ENCODE measurements at regions not wholly inside any gene's neighbourhood (a gene's known extent, or its start where the extent isn't known, plus 50 kb on each side); places are given as distances from the start of the nearest gene placed in this dataset.

DNA sequence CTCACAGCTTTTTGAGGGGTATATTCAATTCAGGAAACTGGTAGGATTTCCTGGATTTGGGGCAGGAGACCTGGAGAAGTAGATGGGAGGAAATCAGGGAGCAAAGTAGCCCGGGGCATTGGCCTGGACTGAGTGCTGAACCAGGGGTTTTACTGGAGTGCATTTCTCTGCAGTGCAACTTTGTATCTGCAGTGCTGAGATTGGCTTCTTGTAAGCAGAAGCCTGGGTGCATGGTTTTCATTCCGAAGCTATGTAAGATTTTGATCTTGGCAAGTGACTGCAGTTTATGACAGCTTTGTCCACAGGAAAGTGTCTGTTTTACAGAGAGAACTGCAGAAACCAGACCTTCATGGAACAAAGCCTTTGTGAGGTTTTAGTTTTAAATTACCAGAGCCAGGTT is 158.3 kb downstream of the SPCS3 start:
- H2AFZ ChIP-seq (ENCODE audit: low read depth, low read length): no peak overlapping the region
- no peaks in the 10 kb centered on the region for H3K36me3 ChIP-seq (ENCODE audit: insufficient read depth, low read length)
- H3K9ac ChIP-seq (ENCODE audit: low read depth, low read length): no peak overlapping the region
- no peaks in the 10 kb centered on the region for H4K20me1 ChIP-seq (ENCODE audit: insufficient read depth, low read length)
- no peaks in the 10 kb centered on the region for H3K27me3 ChIP-seq (ENCODE audit: insufficient read depth, low read length, poor library complexity)
- DNase-seq (no peak), ATAC-seq (ENCODE audit: insufficient read depth, low read depth) (no peak)
- H3K4me1 ChIP-seq (ENCODE audit: insufficient read depth, low read length): no peaks in the 10 kb centered on the region
- H3K9me3 ChIP-seq (ENCODE audit: insufficient read depth, low read length, severe bottlenecking): no peaks in the 10 kb centered on the region
- TF ChIP-seq, protein P1, sequence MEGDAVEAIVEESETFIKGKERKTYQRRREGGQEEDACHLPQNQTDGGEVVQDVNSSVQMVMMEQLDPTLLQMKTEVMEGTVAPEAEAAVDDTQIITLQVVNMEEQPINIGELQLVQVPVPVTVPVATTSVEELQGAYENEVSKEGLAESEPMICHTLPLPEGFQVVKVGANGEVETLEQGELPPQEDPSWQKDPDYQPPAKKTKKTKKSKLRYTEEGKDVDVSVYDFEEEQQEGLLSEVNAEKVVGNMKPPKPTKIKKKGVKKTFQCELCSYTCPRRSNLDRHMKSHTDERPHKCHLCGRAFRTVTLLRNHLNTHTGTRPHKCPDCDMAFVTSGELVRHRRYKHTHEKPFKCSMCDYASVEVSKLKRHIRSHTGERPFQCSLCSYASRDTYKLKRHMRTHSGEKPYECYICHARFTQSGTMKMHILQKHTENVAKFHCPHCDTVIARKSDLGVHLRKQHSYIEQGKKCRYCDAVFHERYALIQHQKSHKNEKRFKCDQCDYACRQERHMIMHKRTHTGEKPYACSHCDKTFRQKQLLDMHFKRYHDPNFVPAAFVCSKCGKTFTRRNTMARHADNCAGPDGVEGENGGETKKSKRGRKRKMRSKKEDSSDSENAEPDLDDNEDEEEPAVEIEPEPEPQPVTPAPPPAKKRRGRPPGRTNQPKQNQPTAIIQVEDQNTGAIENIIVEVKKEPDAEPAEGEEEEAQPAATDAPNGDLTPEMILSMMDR (IDR thresholded peaks at IDR 0.05; ENCODE audit: borderline replicate concordance, extremely low read depth, low read length, poor library complexity, severe bottlenecking): no peak
- TF ChIP-seq EZH2 (IDR thresholded peaks at IDR 0.05; ENCODE audit: borderline replicate concordance, low read depth, low read length, severe bottlenecking): no peak
- no peak overlapping the region for H3K4me3 ChIP-seq (ENCODE audit: low read depth in 1 of 2, low read length in 2 of 2)
- H3K4me2 ChIP-seq (ENCODE audit: insufficient read depth, low read length): no peak overlapping the region
- no peaks in the 10 kb centered on the region for H3K79me2 ChIP-seq (ENCODE audit: insufficient read depth, low read length)
- H3K27ac ChIP-seq (ENCODE audit: low read length): no peak overlapping the region

DNA sequence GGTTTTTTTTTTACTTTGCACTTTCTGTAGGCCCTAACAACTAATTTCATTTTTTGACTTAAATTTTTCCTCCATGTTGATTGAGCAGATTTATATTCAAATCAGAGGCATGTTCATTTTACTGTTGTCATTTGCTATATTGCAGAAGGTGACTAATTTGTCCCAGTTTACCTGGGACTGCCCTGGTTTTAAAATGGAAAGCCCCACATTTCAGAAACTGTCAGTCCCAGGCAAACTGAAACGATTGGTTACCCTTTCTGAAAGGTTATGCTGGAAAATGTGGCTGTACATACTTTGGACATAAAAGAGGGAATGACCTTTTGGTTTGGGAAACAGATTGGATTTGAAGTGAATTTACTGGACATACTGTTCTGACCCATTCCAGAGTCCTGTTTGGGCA is 160.0 kb downstream of the SPCS3 start:
- H2AFZ ChIP-seq (ENCODE audit: low read depth, low read length): no peak overlapping the region
- no peaks in the 10 kb centered on the region for H3K79me2 ChIP-seq (ENCODE audit: insufficient read depth, low read length)
- H3K4me2 ChIP-seq (ENCODE audit: insufficient read depth, low read length): no peak overlapping the region
- no peak overlapping the region for H3K9ac ChIP-seq (ENCODE audit: low read depth, low read length)
- no peaks in the 10 kb centered on the region for H4K20me1 ChIP-seq (ENCODE audit: insufficient read depth, low read length)
- no peaks in the 10 kb centered on the region for H3K36me3 ChIP-seq (ENCODE audit: insufficient read depth, low read length)
- H3K4me1 ChIP-seq (ENCODE audit: insufficient read depth, low read length): no peaks in the 10 kb centered on the region
- DNase-seq: no peak
- no peak overlapping the region for H3K4me3 ChIP-seq (ENCODE audit: low read depth in 1 of 2, low read length in 2 of 2)
- no peaks in the 10 kb centered on the region for H3K9me3 ChIP-seq (ENCODE audit: insufficient read depth, low read length, severe bottlenecking)
- no peak for ATAC-seq (ENCODE audit: insufficient read depth, low read depth)
- no peaks in the 10 kb centered on the region for H3K27me3 ChIP-seq (ENCODE audit: insufficient read depth, low read length, poor library complexity)
- TF ChIP-seq EZH2 (IDR thresholded peaks at IDR 0.05; ENCODE audit: borderline replicate concordance, low read depth, low read length, severe bottlenecking): no peak
- TF ChIP-seq, protein P1 (IDR thresholded peaks at IDR 0.05; ENCODE audit: borderline replicate concordance, extremely low read depth, low read length, poor library complexity, severe bottlenecking): no peak
- H3K27ac ChIP-seq (ENCODE audit: low read length): no peak overlapping the region

DNA sequence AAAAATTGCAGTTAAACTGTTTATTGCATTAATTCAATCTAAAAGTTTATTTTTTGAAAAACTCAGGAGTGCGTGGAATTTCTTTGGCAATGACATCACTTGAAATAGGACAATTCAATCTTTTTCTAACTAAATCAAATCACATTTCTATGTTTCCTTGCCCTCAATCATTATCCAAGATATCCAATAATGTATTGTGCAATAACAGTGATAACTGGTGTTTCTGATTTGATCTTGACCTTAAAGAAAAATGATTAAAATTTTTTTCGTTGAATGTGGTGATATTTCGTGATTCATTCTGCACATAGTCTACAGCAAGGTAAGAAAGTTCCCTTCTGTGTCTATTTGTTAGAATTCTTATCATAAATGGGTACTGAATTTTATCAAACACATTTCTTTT is 163.2 kb downstream of the SPCS3 start:
- no peak for ATAC-seq (ENCODE audit: insufficient read depth, low read depth)
- H3K4me2 ChIP-seq (ENCODE audit: insufficient read depth, low read length): no peak overlapping the region

More for the DNA sequence above, 163.2 kb downstream of the SPCS3 start:
- Histone ChIP-seq H3K4me3 (ENCODE audit: low read depth in 1 of 2, low read length in 2 of 2) (no peak overlapping the region), H2AFZ (ENCODE audit: low read depth, low read length) (no peak overlapping the region), H3K27me3 (ENCODE audit: insufficient read depth, low read length, poor library complexity) (no peaks in the 10 kb centered on the region), H3K9me3 (ENCODE audit: insufficient read depth, low read length, severe bottlenecking) (no peaks in the 10 kb centered on the region), H3K36me3 (ENCODE audit: insufficient read depth, low read length) (no peaks in the 10 kb centered on the region), H3K9ac (ENCODE audit: low read depth, low read length) (no peak overlapping the region), H3K79me2 (ENCODE audit: insufficient read depth, low read length) (no peaks in the 10 kb centered on the region), H3K27ac (ENCODE audit: low read length) (no peak overlapping the region), H3K4me1 (ENCODE audit: insufficient read depth, low read length) (no peaks in the 10 kb centered on the region), H4K20me1 (ENCODE audit: insufficient read depth, low read length) (no peaks in the 10 kb centered on the region)
- no peak for DNase-seq
- no peak for TF ChIP-seq EZH2 (IDR thresholded peaks at IDR 0.05; ENCODE audit: borderline replicate concordance, low read depth, low read length, severe bottlenecking)
- TF ChIP-seq, protein P1 (IDR thresholded peaks at IDR 0.05; ENCODE audit: borderline replicate concordance, extremely low read depth, low read length, poor library complexity, severe bottlenecking): no peak

All from DND-41 (cell line).